HG02571 (cell line): ENCODE measurements at regions not wholly inside any gene's neighbourhood (a gene's known extent, or its start where the extent isn't known, plus 50 kb on each side); places are given as distances from the start of the nearest gene placed in this dataset.
"Not testable (repeated sequence)": the region's sequence is repeated elsewhere in the genome, so short reads cannot be mapped to it uniquely, and the experiment has no call there.

Experiments
- ATAC-seq: cut with Tn5 transposase; IDR thresholded peaks from one replicate; pipeline ENCODE4 v1.9.1; 2021; ENCODE audit warnings: mild to moderate bottlenecking, moderate library complexity; ENCODE audit not compliant: unreplicated experiment

- ATAC-seq = no peak
Measured at GRCh38 chr9:85162822-85163221, 493.3 kb downstream of the NTRK2 start.

- not testable (repeated sequence) for ATAC-seq
Measured at GRCh38 chr9:85160944-85161343, 491.4 kb downstream of the NTRK2 start.

GRCh38 chr9:85158512-85158911 lies 489.0 kb downstream of the NTRK2 start:
- ATAC-seq = no peak

- ATAC-seq = no peak
Measured at GRCh38 chr9:85157772-85158171, 488.2 kb downstream of the NTRK2 start.

- ATAC-seq = no peak
Measured at GRCh38 chr9:85156652-85157051, 487.1 kb downstream of the NTRK2 start.

- ATAC-seq = no peak
Measured at GRCh38 chr9:85155352-85155751, 485.8 kb downstream of the NTRK2 start.

- no peak for ATAC-seq
Measured at GRCh38 chr9:85151741-85152140, 482.2 kb downstream of the NTRK2 start.

- ATAC-seq = no peak
Measured at GRCh38 chr9:85151162-85151561, 481.6 kb downstream of the NTRK2 start.

- no peak for ATAC-seq
Measured at GRCh38 chr9:85147046-85147640, 477.6 kb downstream of the NTRK2 start.

- ATAC-seq = no peak
Measured at GRCh38 chr9:85142968-85143367, 473.4 kb downstream of the NTRK2 start.

GRCh38 chr9:85142496-85142911 lies 473.0 kb downstream of the NTRK2 start:
- ATAC-seq = no peak

GRCh38 chr9:85137696-85138095 lies 468.2 kb downstream of the NTRK2 start:
- no peak for ATAC-seq

GRCh38 chr9:85136987-85137386 lies 467.5 kb downstream of the NTRK2 start:
- no peak for ATAC-seq

GRCh38 chr9:85136507-85136906 lies 467.0 kb downstream of the NTRK2 start:
- ATAC-seq = no peak

- ATAC-seq = no peak
Measured at GRCh38 chr9:85130764-85131163, 461.2 kb downstream of the NTRK2 start.

- ATAC-seq = no peak
Measured at GRCh38 chr9:85130260-85130659, 460.7 kb downstream of the NTRK2 start.

- no peak for ATAC-seq
Measured at GRCh38 chr9:85129514-85129913, 460.0 kb downstream of the NTRK2 start.

- ATAC-seq = no peak
Measured at GRCh38 chr9:85118990-85119755, 449.6 kb downstream of the NTRK2 start.

- no peak for ATAC-seq
Measured at GRCh38 chr9:85117831-85118230, 448.3 kb downstream of the NTRK2 start.

- no peak for ATAC-seq
Measured at GRCh38 chr9:85115473-85115872, 445.9 kb downstream of the NTRK2 start.

- no peak for ATAC-seq
Measured at GRCh38 chr9:85114799-85115198, 445.3 kb downstream of the NTRK2 start.

- no peak for ATAC-seq
Measured at GRCh38 chr9:85112933-85113418, 443.4 kb downstream of the NTRK2 start.
